HEK293 (cell line): ENCODE measurements at regions not wholly inside any gene's neighbourhood (a gene's known extent, or its start where the extent isn't known, plus 50 kb on each side); places are given as distances from the start of the nearest gene placed in this dataset.

Experiments
- CTCF ChIP-seq: fragments of 450-650 bp; formaldehyde crosslinking; IDR thresholded peaks from 2 replicates; pipeline ENCODE4 v1.5.1; 2016; ENCODE audit warnings: missing biosample characterization, missing genetic modification characterization
- ELK4 ChIP-seq: IDR thresholded peaks from 2 replicates; pipeline ENCODE4 v1.6.1; 2011; ENCODE audit warnings: mild to moderate bottlenecking, low read depth, low read length, borderline replicate concordance
- HOXA7 ChIP-seq: sonication (generic); formaldehyde crosslinking; IDR thresholded peaks from 2 replicates; pipeline ENCODE4 v1.8.1; 2022; ENCODE audit warnings: missing genetic modification reagents, borderline replicate concordance
- ZBTB21 ChIP-seq: fragments of 450-650 bp; formaldehyde crosslinking; IDR thresholded peaks from 2 replicates; pipeline ENCODE4 v1.5.1; 2017; ENCODE audit warnings: missing biosample characterization, missing genetic modification characterization
- ZBTB49 ChIP-seq: fragments of 450-650 bp; formaldehyde crosslinking; IDR thresholded peaks from 2 replicates; pipeline ENCODE4 v1.5.1; 2016; ENCODE audit warnings: missing biosample characterization, missing genetic modification characterization, low read depth
- ZNF138 ChIP-seq: fragments of 450-650 bp; formaldehyde crosslinking; IDR thresholded peaks from 2 replicates; pipeline ENCODE4 v1.5.1; 2016; ENCODE audit warnings: missing biosample characterization, missing genetic modification characterization, borderline replicate concordance
- ZNF184 ChIP-seq: fragments of 450-650 bp; IDR thresholded peaks from 2 replicates; pipeline ENCODE4 v1.5.1; 2018; ENCODE audit warnings: missing biosample characterization, mild to moderate bottlenecking, missing genetic modification characterization
- ZNF274 ChIP-seq, 2 experiments: fragments of 200-500 bp in 1 of 2; fragments of 450-650 bp in 1 of 2; sonication (Bioruptor generic) in 1 of 2; formaldehyde crosslinking in 1 of 2; IDR thresholded peaks; 2 replicates each; pipeline versions ENCODE4 v1.5.1 to v1.6.1; 2014 to 2016; ENCODE audit warnings: borderline replicate concordance in 1 of 2, inconsistent platforms in 1 of 2, low read length in 1 of 2, missing biosample characterization in 1 of 2, missing genetic modification characterization in 1 of 2
- ZNF280D ChIP-seq: fragments of 450-650 bp; formaldehyde crosslinking; IDR thresholded peaks from 2 replicates; pipeline ENCODE4 v1.5.1; 2016; ENCODE audit warnings: missing biosample characterization, missing genetic modification characterization
- ZNF677 ChIP-seq: fragments of 450-650 bp; IDR thresholded peaks from 2 replicates; pipeline ENCODE4 v1.5.0; 2018; ENCODE audit warnings: missing biosample characterization, mild to moderate bottlenecking, missing genetic modification characterization, moderate library complexity
- ZSCAN30 ChIP-seq: fragments of 450-650 bp; IDR thresholded peaks from 2 replicates; pipeline ENCODE4 v1.5.1; 2018; ENCODE audit warnings: missing biosample characterization, mild to moderate bottlenecking, missing genetic modification characterization, moderate library complexity
- TF ChIP-seq, protein P1 (sequence below): fragments of 450-650 bp; formaldehyde crosslinking; IDR thresholded peaks from 2 replicates; pipeline ENCODE4 v1.5.1; 2016; ENCODE audit warnings: missing biosample characterization, missing genetic modification characterization
- TF ChIP-seq, protein P2 (sequence below): fragments of 450-650 bp; formaldehyde crosslinking; IDR thresholded peaks from 2 replicates; pipeline ENCODE4 v1.5.1; 2016; ENCODE audit warnings: missing biosample characterization, missing genetic modification characterization
- TF ChIP-seq, protein P3 (sequence below): fragments of 450-650 bp; formaldehyde crosslinking; IDR thresholded peaks from 2 replicates; pipeline ENCODE4 v1.5.1; 2017; ENCODE audit warnings: missing biosample characterization, missing genetic modification characterization

GRCh38 chr18:59777636-59778035 is 80.4 kb upstream of the CCBE1 start:
- TF ChIP-seq ZNF677 (no peak), ZSCAN30 (tag by site-specific recombination) (no peak), CTCF (tag by site-specific recombination) (no peak), ZNF184 (tag by site-specific recombination) (no peak), ELK4 (no peak), ZNF138 (tag by site-specific recombination) (no peak), ZBTB49 (tag by site-specific recombination) (no peak), ZNF280D (tag by site-specific recombination) (no peak), ZBTB21 (tag by site-specific recombination) (no peak), HOXA7 (CRISPR knock-in tag) (no peak), ZNF274 (IDR thresholded peaks at IDR 0.05; ENCODE audit: low read length) (no peak), ZNF274 (tag by site-specific recombination; IDR thresholded peaks at IDR 0.05; ENCODE audit: borderline replicate concordance) (no peak)
- TF ChIP-seq, protein P1, sequence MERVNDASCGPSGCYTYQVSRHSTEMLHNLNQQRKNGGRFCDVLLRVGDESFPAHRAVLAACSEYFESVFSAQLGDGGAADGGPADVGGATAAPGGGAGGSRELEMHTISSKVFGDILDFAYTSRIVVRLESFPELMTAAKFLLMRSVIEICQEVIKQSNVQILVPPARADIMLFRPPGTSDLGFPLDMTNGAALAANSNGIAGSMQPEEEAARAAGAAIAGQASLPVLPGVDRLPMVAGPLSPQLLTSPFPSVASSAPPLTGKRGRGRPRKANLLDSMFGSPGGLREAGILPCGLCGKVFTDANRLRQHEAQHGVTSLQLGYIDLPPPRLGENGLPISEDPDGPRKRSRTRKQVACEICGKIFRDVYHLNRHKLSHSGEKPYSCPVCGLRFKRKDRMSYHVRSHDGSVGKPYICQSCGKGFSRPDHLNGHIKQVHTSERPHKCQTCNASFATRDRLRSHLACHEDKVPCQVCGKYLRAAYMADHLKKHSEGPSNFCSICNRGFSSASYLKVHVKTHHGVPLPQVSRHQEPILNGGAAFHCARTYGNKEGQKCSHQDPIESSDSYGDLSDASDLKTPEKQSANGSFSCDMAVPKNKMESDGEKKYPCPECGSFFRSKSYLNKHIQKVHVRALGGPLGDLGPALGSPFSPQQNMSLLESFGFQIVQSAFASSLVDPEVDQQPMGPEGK (tag by site-specific recombination): no peak
- TF ChIP-seq, protein P2, sequence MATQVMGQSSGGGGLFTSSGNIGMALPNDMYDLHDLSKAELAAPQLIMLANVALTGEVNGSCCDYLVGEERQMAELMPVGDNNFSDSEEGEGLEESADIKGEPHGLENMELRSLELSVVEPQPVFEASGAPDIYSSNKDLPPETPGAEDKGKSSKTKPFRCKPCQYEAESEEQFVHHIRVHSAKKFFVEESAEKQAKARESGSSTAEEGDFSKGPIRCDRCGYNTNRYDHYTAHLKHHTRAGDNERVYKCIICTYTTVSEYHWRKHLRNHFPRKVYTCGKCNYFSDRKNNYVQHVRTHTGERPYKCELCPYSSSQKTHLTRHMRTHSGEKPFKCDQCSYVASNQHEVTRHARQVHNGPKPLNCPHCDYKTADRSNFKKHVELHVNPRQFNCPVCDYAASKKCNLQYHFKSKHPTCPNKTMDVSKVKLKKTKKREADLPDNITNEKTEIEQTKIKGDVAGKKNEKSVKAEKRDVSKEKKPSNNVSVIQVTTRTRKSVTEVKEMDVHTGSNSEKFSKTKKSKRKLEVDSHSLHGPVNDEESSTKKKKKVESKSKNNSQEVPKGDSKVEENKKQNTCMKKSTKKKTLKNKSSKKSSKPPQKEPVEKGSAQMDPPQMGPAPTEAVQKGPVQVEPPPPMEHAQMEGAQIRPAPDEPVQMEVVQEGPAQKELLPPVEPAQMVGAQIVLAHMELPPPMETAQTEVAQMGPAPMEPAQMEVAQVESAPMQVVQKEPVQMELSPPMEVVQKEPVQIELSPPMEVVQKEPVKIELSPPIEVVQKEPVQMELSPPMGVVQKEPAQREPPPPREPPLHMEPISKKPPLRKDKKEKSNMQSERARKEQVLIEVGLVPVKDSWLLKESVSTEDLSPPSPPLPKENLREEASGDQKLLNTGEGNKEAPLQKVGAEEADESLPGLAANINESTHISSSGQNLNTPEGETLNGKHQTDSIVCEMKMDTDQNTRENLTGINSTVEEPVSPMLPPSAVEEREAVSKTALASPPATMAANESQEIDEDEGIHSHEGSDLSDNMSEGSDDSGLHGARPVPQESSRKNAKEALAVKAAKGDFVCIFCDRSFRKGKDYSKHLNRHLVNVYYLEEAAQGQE (tag by site-specific recombination): no peak
- TF ChIP-seq, protein P3, sequence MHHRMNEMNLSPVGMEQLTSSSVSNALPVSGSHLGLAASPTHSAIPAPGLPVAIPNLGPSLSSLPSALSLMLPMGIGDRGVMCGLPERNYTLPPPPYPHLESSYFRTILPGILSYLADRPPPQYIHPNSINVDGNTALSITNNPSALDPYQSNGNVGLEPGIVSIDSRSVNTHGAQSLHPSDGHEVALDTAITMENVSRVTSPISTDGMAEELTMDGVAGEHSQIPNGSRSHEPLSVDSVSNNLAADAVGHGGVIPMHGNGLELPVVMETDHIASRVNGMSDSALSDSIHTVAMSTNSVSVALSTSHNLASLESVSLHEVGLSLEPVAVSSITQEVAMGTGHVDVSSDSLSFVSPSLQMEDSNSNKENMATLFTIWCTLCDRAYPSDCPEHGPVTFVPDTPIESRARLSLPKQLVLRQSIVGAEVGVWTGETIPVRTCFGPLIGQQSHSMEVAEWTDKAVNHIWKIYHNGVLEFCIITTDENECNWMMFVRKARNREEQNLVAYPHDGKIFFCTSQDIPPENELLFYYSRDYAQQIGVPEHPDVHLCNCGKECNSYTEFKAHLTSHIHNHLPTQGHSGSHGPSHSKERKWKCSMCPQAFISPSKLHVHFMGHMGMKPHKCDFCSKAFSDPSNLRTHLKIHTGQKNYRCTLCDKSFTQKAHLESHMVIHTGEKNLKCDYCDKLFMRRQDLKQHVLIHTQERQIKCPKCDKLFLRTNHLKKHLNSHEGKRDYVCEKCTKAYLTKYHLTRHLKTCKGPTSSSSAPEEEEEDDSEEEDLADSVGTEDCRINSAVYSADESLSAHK (tag by site-specific recombination): no peak
